HepG2 (cell line): ENCODE measurements at regions not wholly inside any gene's neighbourhood (a gene's known extent, or its start where the extent isn't known, plus 50 kb on each side); places are given as distances from the start of the nearest gene placed in this dataset.

ENCODE experiments used
- ATAC-seq: fragments of 200-7000 bp; cut with Tn5 transposase; 3 replicates; pipeline ENCODE4 v1.9.1; 2020; ENCODE audit warnings: mild to moderate bottlenecking, moderate library complexity
- BruUV-seq: library from RNA; stranded (reverse); fragments of 400-500 nt; replicated peaks from 2 replicates; lab custom pipeline; 2021; lab: Mats Ljungman, UMichigan
- CTCF ChIA-PET: fragments of 300-600 bp; formaldehyde crosslinking; extraction: SDS; loops from one replicate; lab custom pipeline; 2021; ENCODE audit warnings: low total read pairs, inconsistent platforms, low intra/inter-chr PET ratio; lab: Yijun Ruan, JAX
- POLR2A ChIA-PET: fragments of 350-600 bp; sonication (Branson Sonifier 250); formaldehyde crosslinking; loops from one replicate; lab custom pipeline; 2020; ENCODE audit warnings: antibody characterized with exemption, inconsistent platforms; lab: Yijun Ruan, JAX
- DNase-seq: peaks from one replicate; pipeline ENCODE4 v3.0.0-alpha.2; 2015; ENCODE audit warnings: low spot score
- FAIRE-seq: peaks from 3 replicates; lab custom pipeline; 2011; peaks lifted over from hg19 to GRCh38; lab: Jason Lieb, UNC
- H2AFZ ChIP-seq: one replicate; pipeline ENCODE4 v1.6.1; 2011; ENCODE audit warnings: low read length, inconsistent platforms
- H3K27ac ChIP-seq: fragments of 300-600 bp; 3 replicates; pipeline ENCODE4 v1.8.0; 2011; ENCODE audit warnings: mixed run types, mild to moderate bottlenecking, mixed read lengths, low read length, inconsistent platforms; ENCODE audit not compliant: insufficient read depth; ENCODE audit errors: extremely low read length
- H3K27me3 ChIP-seq, 2 experiments: fragments of 200-600 bp in 1 of 2; 2 replicates in 1 of 2; 3 replicates in 1 of 2; pipeline versions ENCODE4 v1.6.0 to v1.8.0; 2011; ENCODE audit warnings: low read length in 2 of 2, mild to moderate bottlenecking in 2 of 2, moderate library complexity in 2 of 2, inconsistent platforms in 1 of 2; ENCODE audit not compliant: insufficient read depth in 2 of 2, control insufficient read depth in 1 of 2
- H3K36me3 ChIP-seq, 2 experiments: fragments of 200-600 bp in 1 of 2; replicated peaks in 1 of 2; 2 replicates in 1 of 2; 3 replicates in 1 of 2; pipeline versions ENCODE4 v1.5.1 to v1.8.0; 2011; ENCODE audit warnings: low read length in 2 of 2, inconsistent platforms in 1 of 2; ENCODE audit not compliant: insufficient read depth in 2 of 2, control insufficient read depth in 1 of 2
- H3K4me1 ChIP-seq: 2 replicates; pipeline ENCODE4 v1.5.1; 2012; ENCODE audit warnings: low read length, inconsistent platforms; ENCODE audit not compliant: insufficient read depth
- H3K4me2 ChIP-seq: 2 replicates; pipeline ENCODE4 v1.6.0; 2011; ENCODE audit warnings: low read depth, low read length, inconsistent platforms
- H3K4me3 ChIP-seq, 3 experiments: fragments of 200-600 bp in 1 of 3; sonication (generic), shearing (Covaris generic) in 1 of 3; replicated peaks in 1 of 3; 2 replicates each; pipeline ENCODE4 v1.5.1; 2011 to 2016; ENCODE audit warnings: low read length in 3 of 3, inconsistent platforms in 2 of 3, low read depth in 2 of 3, mild to moderate bottlenecking in 2 of 3, control low read depth in 1 of 3, mixed read lengths in 1 of 3; ENCODE audit not compliant: insufficient read depth in 1 of 3
- H3K79me2 ChIP-seq: one replicate; pipeline ENCODE4 v1.6.1; 2011; ENCODE audit warnings: low read length, inconsistent platforms; ENCODE audit not compliant: insufficient read depth
- H3K9ac ChIP-seq: 2 replicates; pipeline ENCODE4 v1.6.0; 2011; ENCODE audit warnings: mild to moderate bottlenecking, low read depth, low read length, inconsistent platforms; ENCODE audit not compliant: insufficient read depth
- H3K9me3 ChIP-seq: 2 replicates; pipeline ENCODE4 v1.5.1; 2012; ENCODE audit warnings: mild to moderate bottlenecking, low read length
- H4K20me1 ChIP-seq: 2 replicates; pipeline ENCODE4 v1.6.0; 2011; ENCODE audit warnings: inconsistent platforms, mild to moderate bottlenecking, low read length, moderate library complexity; ENCODE audit not compliant: insufficient read depth
- ARNT ChIP-seq: fragments of 450-650 bp; IDR thresholded peaks from 2 replicates; pipeline ENCODE4 v1.6.1; 2017
- CBFB ChIP-seq: sonication (generic); formaldehyde crosslinking; IDR thresholded peaks from 2 replicates; pipeline ENCODE4 v1.4.0; 2020; ENCODE audit warnings: missing genetic modification reagents
- FUBP1 ChIP-seq: sonication (generic); formaldehyde crosslinking; IDR thresholded peaks from 2 replicates; pipeline ENCODE4 v1.5.1; 2020; ENCODE audit warnings: missing genetic modification reagents, mild to moderate bottlenecking, borderline replicate concordance
- HNRNPH1 ChIP-seq: fragments of 200-400 bp; formaldehyde crosslinking; optimal IDR thresholded peaks from 2 replicates; pipeline ENCODE3; 2017; ENCODE audit warnings: mild to moderate bottlenecking, low read depth, low read length
- KAT2B ChIP-seq: fragments of 150-350 bp; IDR thresholded peaks from 2 replicates; pipeline ENCODE4 v1.6.1; 2014; ENCODE audit warnings: low read depth, low read length, borderline replicate concordance
- KDM6A ChIP-seq: IDR thresholded peaks from 2 replicates; pipeline ENCODE4 v1.6.1; 2016; ENCODE audit warnings: low read depth
- NFE2L2 ChIP-seq: fragments of 150-350 bp; IDR thresholded peaks from 2 replicates; pipeline ENCODE4 v1.6.1; 2014; ENCODE audit warnings: low read length
- SIN3A ChIP-seq: IDR thresholded peaks from 2 replicates; pipeline ENCODE4 v1.6.1; 2011; ENCODE audit warnings: low read depth, mild to moderate bottlenecking, control low read depth, low read length, borderline replicate concordance
- SOX5 ChIP-seq: IDR thresholded peaks from 2 replicates; pipeline ENCODE4 v1.6.1; 2016; ENCODE audit warnings: borderline replicate concordance
- STAG1 ChIP-seq: sonication (generic); formaldehyde crosslinking; IDR thresholded peaks from 2 replicates; pipeline ENCODE4 v1.4.0; 2020; ENCODE audit warnings: missing genetic modification reagents
- SUZ12 ChIP-seq: fragments of 150-350 bp; IDR thresholded peaks from 2 replicates; pipeline ENCODE4 v1.6.1; 2014; ENCODE audit warnings: low read depth, low read length
- ZBTB33 ChIP-seq: sonication (generic); formaldehyde crosslinking; IDR thresholded peaks from 2 replicates; pipeline ENCODE4 v1.4.0; 2020; ENCODE audit warnings: missing genetic modification reagents
- ZNF282 ChIP-seq: fragments of 450-650 bp; IDR thresholded peaks from 2 replicates; pipeline ENCODE4 v1.6.1; 2018; ENCODE audit not compliant: partially characterized antibody
- ZNF432 ChIP-seq: sonication (generic); formaldehyde crosslinking; IDR thresholded peaks from 2 replicates; pipeline ENCODE4 v1.5.0; 2020; ENCODE audit warnings: missing genetic modification reagents, mild to moderate bottlenecking, borderline replicate concordance
- ZNF773 ChIP-seq: sonication (generic); formaldehyde crosslinking; IDR thresholded peaks from 2 replicates; pipeline ENCODE4 v1.4.0; 2020; ENCODE audit warnings: missing genetic modification reagents, borderline replicate concordance
- ZNF879 ChIP-seq: sonication (generic); formaldehyde crosslinking; IDR thresholded peaks from 2 replicates; pipeline ENCODE4 v1.8.1; 2023; ENCODE audit warnings: missing genetic modification reagents
- WGBS: methylation state at CpG from one replicate; pipeline ENCODE4 v1.1.6; 2017; ENCODE audit warnings: low lambda C conversion rate; 5-methylcytosine and 5-hydroxymethylcytosine counted together
- in situ Hi-C: cut with HindIII; loops from 2 replicates; pipeline ENCODE4 v1.10.0; 2017; ENCODE audit warnings: low pct_unique_long_range_greater_than_20kb; ENCODE audit not compliant: extremely low pct_ligation_motif_present
- intact Hi-C: fragments of 100-400 bp; cut with micrococcal nuclease; formaldehyde crosslinking; loops from one replicate; pipeline ENCODE4 v1.10.0; 2022; ENCODE audit not compliant: unreplicated experiment

- no peak overlapping the region for H3K4me3 ChIP-seq
- no TSS peak for BruUV-seq
- no peaks in the 10 kb centered on the region for H3K36me3 ChIP-seq
- in situ Hi-C loops: no loop called here
- no peaks in the 10 kb centered on the region for H3K9me3 ChIP-seq
- DNase-seq: no peak
- POLR2A ChIA-PET: interaction anchor here (0.9 kb wide), 1 partner anchor 9 kb away, joined by 3 read pairs; no protein-coding TSS in a partner anchor
- H3K4me1 ChIP-seq: peaks cover 5% of the 10 kb centered on the region; the same call in 1 of the 2 replicates
- CTCF ChIA-PET: interaction anchor here (0.6 to 1.2 kb wide), 3 partner anchors 56 to 62 kb away, joined by 3 to 4 read pairs (median 4); no protein-coding TSS in a partner anchor
- no peak overlapping the region for H3K4me2 ChIP-seq
- FAIRE-seq: no peak
- H2AFZ ChIP-seq: no peak overlapping the region
- H4K20me1 ChIP-seq: no peaks in the 10 kb centered on the region
- ATAC-seq: peak; percentile 39; the same call in 2 of the 3 replicates
- no peak for TF ChIP-seq ZNF432 (CRISPR knock-in tag)
- peak; percentile 14; the same call in 1 of the 2 replicates for TF ChIP-seq STAG1 (CRISPR knock-in tag)
- no peak overlapping the region for H3K27ac ChIP-seq
- H3K79me2 ChIP-seq: no peaks in the 10 kb centered on the region
- intact Hi-C loops: loop anchor here (1.0 kb wide), 1 partner anchor 57 kb away; no protein-coding TSS in a partner anchor
- 31% methylated on average over 5 of the region's 5 CpGs for WGBS
- H3K9ac ChIP-seq: no peak overlapping the region
- no peaks in the 10 kb centered on the region for H3K27me3 ChIP-seq
These were observed 744.7 kb downstream of the KCNA4 start for GRCh38 chr11:29272019-29272654.

- in situ Hi-C loops (no loop called here), intact Hi-C loops (loop anchor here (1.0 kb wide), 1 partner anchor 58 kb away; no protein-coding TSS in a partner anchor)
- no peaks in the 10 kb centered on the region for H4K20me1 ChIP-seq
- no peak overlapping the region for H3K4me3 ChIP-seq
- no peak overlapping the region for H3K4me2 ChIP-seq
- H3K9ac ChIP-seq: no peak overlapping the region
- no peak for ATAC-seq
- H3K36me3 ChIP-seq: no peaks in the 10 kb centered on the region
- FAIRE-seq: no peak
- H3K27ac ChIP-seq: no peak overlapping the region
- DNase-seq: no peak
- no peak overlapping the region for H2AFZ ChIP-seq
- CTCF ChIA-PET: interaction anchor here (0.6 to 1.2 kb wide), 2 partner anchors 57 to 63 kb away, joined by 4 read pairs; no protein-coding TSS in a partner anchor
- no peaks in the 10 kb centered on the region for H3K27me3 ChIP-seq
- 0% methylated on average over 1 of the region's 1 CpG for WGBS
- no TSS peak for BruUV-seq
- H3K4me1 ChIP-seq: peaks cover 5% of the 10 kb centered on the region; the same call in 1 of the 2 replicates
- no peaks in the 10 kb centered on the region for H3K79me2 ChIP-seq
- H3K9me3 ChIP-seq: no peaks in the 10 kb centered on the region
- POLR2A ChIA-PET: no interaction called here
- TF ChIP-seq ZNF773 (CRISPR knock-in tag): no peak
- no peak for TF ChIP-seq SOX5 (CRISPR knock-in tag)
- TF ChIP-seq FUBP1 (CRISPR knock-in tag): no peak
- no peak for TF ChIP-seq SUZ12
- TF ChIP-seq KDM6A (CRISPR knock-in tag): no peak
- no peak for TF ChIP-seq CBFB
- TF ChIP-seq ZBTB33 (CRISPR knock-in tag): no peak
- TF ChIP-seq NFE2L2: no peak
- no peak for TF ChIP-seq ARNT
- TF ChIP-seq KAT2B: no peak
- TF ChIP-seq SIN3A: no peak
- no peak for TF ChIP-seq HNRNPH1
- TF ChIP-seq ZNF879 (CRISPR knock-in tag): no peak
- no peak for TF ChIP-seq ZNF282
These were observed 745.2 kb downstream of the KCNA4 start for GRCh38 chr11:29271616-29272015.
